MM.1S (cell line): ENCODE measurements at regions not wholly inside any gene's neighbourhood (a gene's known extent, or its start where the extent isn't known, plus 50 kb on each side); places are given as distances from the start of the nearest gene placed in this dataset.

Experiments used
- EZH2 ChIP-seq: fragments of 300-600 bp; sonication (generic); optimal IDR thresholded peaks from 2 replicates; pipeline ENCODE3; 2017; ENCODE audit warnings: low read depth, mild to moderate bottlenecking, antibody characterized with exemption, low read length, mixed read lengths
- TF ChIP-seq, protein P1 (sequence below): fragments of 300-600 bp; sonication (generic); IDR thresholded peaks from 2 replicates; pipeline ENCODE4 v1.5.1; 2016; ENCODE audit warnings: antibody characterized with exemption, low read length, mixed read lengths

GRCh38 chr1:29634746-29635335 is 398.5 kb downstream of the PTPRU start:
- TF ChIP-seq, protein P1, sequence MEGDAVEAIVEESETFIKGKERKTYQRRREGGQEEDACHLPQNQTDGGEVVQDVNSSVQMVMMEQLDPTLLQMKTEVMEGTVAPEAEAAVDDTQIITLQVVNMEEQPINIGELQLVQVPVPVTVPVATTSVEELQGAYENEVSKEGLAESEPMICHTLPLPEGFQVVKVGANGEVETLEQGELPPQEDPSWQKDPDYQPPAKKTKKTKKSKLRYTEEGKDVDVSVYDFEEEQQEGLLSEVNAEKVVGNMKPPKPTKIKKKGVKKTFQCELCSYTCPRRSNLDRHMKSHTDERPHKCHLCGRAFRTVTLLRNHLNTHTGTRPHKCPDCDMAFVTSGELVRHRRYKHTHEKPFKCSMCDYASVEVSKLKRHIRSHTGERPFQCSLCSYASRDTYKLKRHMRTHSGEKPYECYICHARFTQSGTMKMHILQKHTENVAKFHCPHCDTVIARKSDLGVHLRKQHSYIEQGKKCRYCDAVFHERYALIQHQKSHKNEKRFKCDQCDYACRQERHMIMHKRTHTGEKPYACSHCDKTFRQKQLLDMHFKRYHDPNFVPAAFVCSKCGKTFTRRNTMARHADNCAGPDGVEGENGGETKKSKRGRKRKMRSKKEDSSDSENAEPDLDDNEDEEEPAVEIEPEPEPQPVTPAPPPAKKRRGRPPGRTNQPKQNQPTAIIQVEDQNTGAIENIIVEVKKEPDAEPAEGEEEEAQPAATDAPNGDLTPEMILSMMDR, result no peak
- TF ChIP-seq EZH2, result no peak
